Naive B cell (primary cell): ENCODE measurements at regions not wholly inside any gene's neighbourhood (a gene's known extent, or its start where the extent isn't known, plus 50 kb on each side); places are given as distances from the start of the nearest gene placed in this dataset.

Source experiments
- ATAC-seq, 2 donors: fragments of 150-1000 bp; cut with Tn5 transposase; 2 replicates each; pipeline ENCODE4 v1.10.0; 2021; ENCODE audit warnings: low read depth in 2 of 2, mild to moderate bottlenecking in 2 of 2, moderate library complexity in 2 of 2
- DNase-seq: peaks from one replicate; pipeline ENCODE4 v3.0.0; 2022
- H3K27ac Mint-ChIP-seq, 6 donors: one replicate each; pipeline ENCODE4 v1.8.0; 2020 to 2022; ENCODE audit warnings: mild to moderate bottlenecking in 6 of 6, mixed read lengths in 6 of 6, moderate library complexity in 5 of 6, inconsistent platforms in 2 of 6
- H3K27me3 Mint-ChIP-seq, 3 donors: one replicate each; pipeline ENCODE4 v1.8.0; 2021 to 2022; ENCODE audit warnings: mixed read lengths in 3 of 3, mild to moderate bottlenecking in 1 of 3
- H3K36me3 Mint-ChIP-seq, 2 donors: one replicate each; pipeline ENCODE4 v1.8.0; 2020 to 2022; ENCODE audit warnings: mixed read lengths in 2 of 2, inconsistent platforms in 1 of 2, mild to moderate bottlenecking in 1 of 2
- H3K4me1 Mint-ChIP-seq, 3 donors: one replicate each; pipeline ENCODE4 v1.8.0; 2020 to 2022; ENCODE audit warnings: mixed read lengths in 3 of 3, inconsistent platforms in 1 of 3, mild to moderate bottlenecking in 1 of 3, moderate library complexity in 1 of 3
- H3K4me3 Mint-ChIP-seq, 8 donors: one replicate each; pipeline ENCODE4 v1.8.0; 2020 to 2022; ENCODE audit warnings: mild to moderate bottlenecking in 8 of 8, mixed read lengths in 8 of 8, moderate library complexity in 8 of 8, inconsistent platforms in 2 of 8
- H3K9me3 Mint-ChIP-seq, 7 donors: one replicate each; pipeline ENCODE4 v1.8.0; 2020 to 2022; ENCODE audit warnings: mixed read lengths in 7 of 7, mild to moderate bottlenecking in 5 of 7, inconsistent platforms in 2 of 7, moderate library complexity in 1 of 7

GRCh38 chr12:90520002-90520734 is 434.8 kb downstream of the CCER1 start:
- Mint-ChIP-seq H3K9me3 (no peaks in the 10 kb centered on the region), H3K27me3 (no peaks in the 10 kb centered on the region), H3K36me3 (no peaks in the 10 kb centered on the region), H3K4me3 (no peak overlapping the region), H3K27ac (peak overlapping the region in 1 of 6 donors; percentile 39), H3K4me1 (peaks cover 0 to 2% (median 0%) of the 10 kb centered on the region in 3 donors)
- ATAC-seq (no peak), DNase-seq (no peak)

- Mint-ChIP-seq H3K4me1 (peaks cover 0 to 2% (median 0%) of the 10 kb centered on the region in 3 donors), H3K27ac (no peak overlapping the region), H3K9me3 (no peaks in the 10 kb centered on the region), H3K27me3 (no peaks in the 10 kb centered on the region), H3K36me3 (no peaks in the 10 kb centered on the region), H3K4me3 (no peak overlapping the region)
- no peak for ATAC-seq
- DNase-seq: no peak
These were observed 435.7 kb downstream of the CCER1 start for GRCh38 chr12:90519285-90519684.

GRCh38 chr12:90515199-90516175 is 439.5 kb downstream of the CCER1 start:
- Mint-ChIP-seq H3K27ac (peak overlapping the region in 1 of 6 donors; percentile 45), H3K4me3 (no peak overlapping the region), H3K27me3 (no peaks in the 10 kb centered on the region), H3K4me1 (peaks cover 0 to 2% (median 0%) of the 10 kb centered on the region in 3 donors), H3K9me3 (no peaks in the 10 kb centered on the region), H3K36me3 (no peaks in the 10 kb centered on the region)
- ATAC-seq: no peak
- no peak for DNase-seq

- H3K4me1 Mint-ChIP-seq: peaks cover 0 to 2% (median 0%) of the 10 kb centered on the region in 3 donors
- no peak overlapping the region for H3K4me3 Mint-ChIP-seq
- no peaks in the 10 kb centered on the region for H3K27me3 Mint-ChIP-seq
- ATAC-seq (no peak), DNase-seq (no peak)
- no peaks in the 10 kb centered on the region for H3K36me3 Mint-ChIP-seq
- no peak overlapping the region for H3K27ac Mint-ChIP-seq
- peaks cover 0 to 3% (median 0%) of the 10 kb centered on the region in 7 donors for H3K9me3 Mint-ChIP-seq
These were observed 440.7 kb downstream of the CCER1 start for GRCh38 chr12:90514325-90514724.

- H3K36me3 Mint-ChIP-seq: no peaks in the 10 kb centered on the region
- H3K4me1 Mint-ChIP-seq: peaks cover 0 to 2% (median 0%) of the 10 kb centered on the region in 3 donors
- no peaks in the 10 kb centered on the region for H3K27me3 Mint-ChIP-seq
- no peak overlapping the region for H3K4me3 Mint-ChIP-seq
- no peak overlapping the region for H3K27ac Mint-ChIP-seq
- H3K9me3 Mint-ChIP-seq: peaks cover 0 to 3% (median 0%) of the 10 kb centered on the region in 7 donors
- DNase-seq (no peak), ATAC-seq (no peak)
These were observed 442.5 kb downstream of the CCER1 start for GRCh38 chr12:90512518-90512917.

- Mint-ChIP-seq H3K36me3 (no peaks in the 10 kb centered on the region), H3K9me3 (peaks cover 0 to 3% (median 0%) of the 10 kb centered on the region in 7 donors), H3K27me3 (no peaks in the 10 kb centered on the region), H3K27ac (no peak overlapping the region), H3K4me3 (no peak overlapping the region), H3K4me1 (peaks cover 0 to 2% (median 0%) of the 10 kb centered on the region in 3 donors)
- ATAC-seq (no peak), DNase-seq (no peak)
These were observed 444.0 kb downstream of the CCER1 start for GRCh38 chr12:90510948-90511347.

- H3K36me3 Mint-ChIP-seq: no peaks in the 10 kb centered on the region
- H3K9me3 Mint-ChIP-seq: peaks cover 0 to 2% (median 0%) of the 10 kb centered on the region in 7 donors
- no peak for ATAC-seq
- H3K4me1 Mint-ChIP-seq: no peaks in the 10 kb centered on the region
- H3K27me3 Mint-ChIP-seq: no peaks in the 10 kb centered on the region
- no peak overlapping the region for H3K27ac Mint-ChIP-seq
- H3K4me3 Mint-ChIP-seq: no peak overlapping the region
- DNase-seq: no peak
These were observed 450.2 kb downstream of the CCER1 start for GRCh38 chr12:90504806-90505205.

- H3K27me3 Mint-ChIP-seq: no peaks in the 10 kb centered on the region
- no peaks in the 10 kb centered on the region for H3K4me1 Mint-ChIP-seq
- ATAC-seq (no peak), DNase-seq (no peak)
- no peaks in the 10 kb centered on the region for H3K36me3 Mint-ChIP-seq
- H3K9me3 Mint-ChIP-seq: peaks cover 0 to 2% (median 0%) of the 10 kb centered on the region in 7 donors
- H3K4me3 Mint-ChIP-seq: no peak overlapping the region
- no peak overlapping the region for H3K27ac Mint-ChIP-seq
These were observed 452.9 kb downstream of the CCER1 start for GRCh38 chr12:90502070-90502469.

- DNase-seq: no peak
- Mint-ChIP-seq H3K36me3 (no peaks in the 10 kb centered on the region), H3K27ac (no peak overlapping the region), H3K27me3 (no peaks in the 10 kb centered on the region), H3K9me3 (peaks cover 0 to 2% (median 0%) of the 10 kb centered on the region in 7 donors), H3K4me1 (no peaks in the 10 kb centered on the region), H3K4me3 (no peak overlapping the region)
- no peak for ATAC-seq
These were observed 453.6 kb downstream of the CCER1 start for GRCh38 chr12:90501412-90501811.

GRCh38 chr12:90499795-90500194 is 455.2 kb downstream of the CCER1 start:
- no peak for DNase-seq
- Mint-ChIP-seq H3K9me3 (peaks cover 0 to 2% (median 0%) of the 10 kb centered on the region in 7 donors), H3K27me3 (no peaks in the 10 kb centered on the region), H3K36me3 (no peaks in the 10 kb centered on the region), H3K4me1 (no peaks in the 10 kb centered on the region), H3K4me3 (no peak overlapping the region), H3K27ac (no peak overlapping the region)
- no peak for ATAC-seq

GRCh38 chr12:90497923-90498545 is 456.9 kb downstream of the CCER1 start:
- ATAC-seq (no peak), DNase-seq (no peak)
- no peaks in the 10 kb centered on the region for H3K36me3 Mint-ChIP-seq
- H3K27me3 Mint-ChIP-seq: no peaks in the 10 kb centered on the region
- no peaks in the 10 kb centered on the region for H3K4me1 Mint-ChIP-seq
- H3K27ac Mint-ChIP-seq: no peak overlapping the region
- peaks cover 0 to 2% (median 0%) of the 10 kb centered on the region in 7 donors for H3K9me3 Mint-ChIP-seq
- H3K4me3 Mint-ChIP-seq: no peak overlapping the region

GRCh38 chr12:90490355-90490754 is 464.6 kb downstream of the CCER1 start:
- H3K27ac Mint-ChIP-seq: no peak overlapping the region
- DNase-seq (no peak), ATAC-seq (no peak)
- peaks cover 0 to 4% (median 0%) of the 10 kb centered on the region in 3 donors for H3K27me3 Mint-ChIP-seq
- H3K9me3 Mint-ChIP-seq: peaks cover 0 to 38% (median 14%) of the 10 kb centered on the region in 7 donors
- no peak overlapping the region for H3K4me3 Mint-ChIP-seq
- no peaks in the 10 kb centered on the region for H3K4me1 Mint-ChIP-seq
- no peaks in the 10 kb centered on the region for H3K36me3 Mint-ChIP-seq

- Mint-ChIP-seq H3K4me3 (no peak overlapping the region), H3K4me1 (no peaks in the 10 kb centered on the region), H3K27me3 (peaks cover 0 to 4% (median 0%) of the 10 kb centered on the region in 3 donors), H3K36me3 (no peaks in the 10 kb centered on the region), H3K9me3 (peaks cover 0 to 38% (median 14%) of the 10 kb centered on the region in 7 donors), H3K27ac (no peak overlapping the region)
- DNase-seq: no peak
- ATAC-seq: no peak
These were observed 465.8 kb downstream of the CCER1 start for GRCh38 chr12:90489141-90489540.
